ENCODE measurements at regions not wholly inside any gene's neighbourhood (a gene's known extent, or its start where the extent isn't known, plus 50 kb on each side); places are given as distances from the start of the nearest gene placed in this dataset.

- H3F3A ChIP-seq (ENCODE audit: control insufficient read depth, insufficient read depth) = no peaks in the 10 kb centered on the region
- H4K20me1 ChIP-seq (ENCODE audit: control insufficient read depth, insufficient read depth, low read depth, low read length) = no peaks in the 10 kb centered on the region
- no peaks in the 10 kb centered on the region for H3K9me3 ChIP-seq (ENCODE audit: control insufficient read depth, insufficient read depth, low read length)
- no peaks in the 10 kb centered on the region for H3K36me3 ChIP-seq (ENCODE audit: control insufficient read depth, low read length)
- no peak overlapping the region for H3K4me3 ChIP-seq (ENCODE audit: low read length)
- H3K9me2 ChIP-seq (replicated peaks; ENCODE audit: control insufficient read depth, low read length) = no peaks in the 10 kb centered on the region
- no peaks in the 10 kb centered on the region for H3K79me2 ChIP-seq (ENCODE audit: control insufficient read depth, low read length)
- H3K27me3 ChIP-seq (ENCODE audit: control insufficient read depth, low read length) = no peaks in the 10 kb centered on the region
- no peak overlapping the region for H3K4me2 ChIP-seq (ENCODE audit: low read length)
- no peak for TF ChIP-seq CTCF (IDR thresholded peaks at IDR 0.05; ENCODE audit: low read depth, low read length, poor library complexity, severe bottlenecking)
- no peak for TF ChIP-seq EZH2phosphoT487 (IDR thresholded peaks at IDR 0.05; ENCODE audit: borderline replicate concordance, low read length)
- no peak overlapping the region for H3K27ac ChIP-seq (ENCODE audit: low read depth, low read length)
- H3K4me1 ChIP-seq (ENCODE audit: control insufficient read depth, low read length) = peaks cover 1% of the 10 kb centered on the region; the same call in 1 of the 2 replicates
Observed at GRCh38 chr7:118045629-118046028, 138.3 kb upstream of the LSM8 start.

- no peaks in the 10 kb centered on the region for H3K79me2 ChIP-seq (ENCODE audit: control insufficient read depth, low read length)
- H3K27ac ChIP-seq (ENCODE audit: low read depth, low read length) = no peak overlapping the region
- no peaks in the 10 kb centered on the region for H3K4me1 ChIP-seq (ENCODE audit: control insufficient read depth, low read length)
- H3K9me3 ChIP-seq (ENCODE audit: control insufficient read depth, insufficient read depth, low read length) = no peaks in the 10 kb centered on the region
- H4K20me1 ChIP-seq (ENCODE audit: control insufficient read depth, insufficient read depth, low read depth, low read length) = no peaks in the 10 kb centered on the region
- H3K27me3 ChIP-seq (ENCODE audit: control insufficient read depth, low read length) = no peaks in the 10 kb centered on the region
- no peaks in the 10 kb centered on the region for H3K9me2 ChIP-seq (replicated peaks; ENCODE audit: control insufficient read depth, low read length)
- H3F3A ChIP-seq (ENCODE audit: control insufficient read depth, insufficient read depth) = no peaks in the 10 kb centered on the region
- no peak overlapping the region for H3K4me2 ChIP-seq (ENCODE audit: low read length)
- no peaks in the 10 kb centered on the region for H3K36me3 ChIP-seq (ENCODE audit: control insufficient read depth, low read length)
- no peak for TF ChIP-seq CTCF (IDR thresholded peaks at IDR 0.05; ENCODE audit: low read depth, low read length, poor library complexity, severe bottlenecking)
- no peak overlapping the region for H3K4me3 ChIP-seq (ENCODE audit: low read length)
Observed at GRCh38 chr7:118046086-118046485, 137.9 kb upstream of the LSM8 start.

GRCh38 chr7:118046801-118047200 is 137.2 kb upstream of the LSM8 start:
- H3K36me3 ChIP-seq (ENCODE audit: control insufficient read depth, low read length) = no peaks in the 10 kb centered on the region
- H4K20me1 ChIP-seq (ENCODE audit: control insufficient read depth, insufficient read depth, low read depth, low read length) = no peaks in the 10 kb centered on the region
- no peaks in the 10 kb centered on the region for H3K79me2 ChIP-seq (ENCODE audit: control insufficient read depth, low read length)
- H3K9me3 ChIP-seq (ENCODE audit: control insufficient read depth, insufficient read depth, low read length) = no peaks in the 10 kb centered on the region
- TF ChIP-seq CTCF (IDR thresholded peaks at IDR 0.05; ENCODE audit: low read depth, low read length, poor library complexity, severe bottlenecking) = no peak
- no peak for TF ChIP-seq EZH2phosphoT487 (IDR thresholded peaks at IDR 0.05; ENCODE audit: borderline replicate concordance, low read length)
- H3K4me2 ChIP-seq (ENCODE audit: low read length) = no peak overlapping the region
- no peaks in the 10 kb centered on the region for H3K4me1 ChIP-seq (ENCODE audit: control insufficient read depth, low read length)
- no peak overlapping the region for H3K4me3 ChIP-seq (ENCODE audit: low read length)
- no peaks in the 10 kb centered on the region for H3K9me2 ChIP-seq (replicated peaks; ENCODE audit: control insufficient read depth, low read length)
- no peak overlapping the region for H3K27ac ChIP-seq (ENCODE audit: low read depth, low read length)
- H3K27me3 ChIP-seq (ENCODE audit: control insufficient read depth, low read length) = no peaks in the 10 kb centered on the region
- no peaks in the 10 kb centered on the region for H3F3A ChIP-seq (ENCODE audit: control insufficient read depth, insufficient read depth)

GRCh38 chr7:118052336-118052735 is 131.6 kb upstream of the LSM8 start:
- no peak overlapping the region for H3K4me3 ChIP-seq (ENCODE audit: low read length)
- no peaks in the 10 kb centered on the region for H3K4me1 ChIP-seq (ENCODE audit: control insufficient read depth, low read length)
- no peaks in the 10 kb centered on the region for H3F3A ChIP-seq (ENCODE audit: control insufficient read depth, insufficient read depth)
- no peaks in the 10 kb centered on the region for H4K20me1 ChIP-seq (ENCODE audit: control insufficient read depth, insufficient read depth, low read depth, low read length)
- H3K79me2 ChIP-seq (ENCODE audit: control insufficient read depth, low read length) = no peaks in the 10 kb centered on the region
- H3K4me2 ChIP-seq (ENCODE audit: low read length) = no peak overlapping the region
- H3K9me2 ChIP-seq (replicated peaks; ENCODE audit: control insufficient read depth, low read length) = no peaks in the 10 kb centered on the region
- H3K27ac ChIP-seq (ENCODE audit: low read depth, low read length) = no peak overlapping the region
- no peaks in the 10 kb centered on the region for H3K9me3 ChIP-seq (ENCODE audit: control insufficient read depth, insufficient read depth, low read length)
- H3K27me3 ChIP-seq (ENCODE audit: control insufficient read depth, low read length) = no peaks in the 10 kb centered on the region
- TF ChIP-seq EZH2phosphoT487 (IDR thresholded peaks at IDR 0.05; ENCODE audit: borderline replicate concordance, low read length) = no peak
- no peak for TF ChIP-seq CTCF (IDR thresholded peaks at IDR 0.05; ENCODE audit: low read depth, low read length, poor library complexity, severe bottlenecking)
- no peaks in the 10 kb centered on the region for H3K36me3 ChIP-seq (ENCODE audit: control insufficient read depth, low read length)
